Neural cell (in vitro differentiated cells): ENCODE measurements at regions not wholly inside any gene's neighbourhood (a gene's known extent, or its start where the extent isn't known, plus 50 kb on each side); places are given as distances from the start of the nearest gene placed in this dataset.

Source experiments
- CTCF ChIP-seq: fragments of 450-650 bp; IDR thresholded peaks from 2 replicates; pipeline ENCODE4 v1.5.1; 2014; ENCODE audit warnings: antibody characterized with exemption, mild to moderate bottlenecking, moderate library complexity; ENCODE audit not compliant: poor library complexity, severe bottlenecking
- POLR2AphosphoS5 ChIP-seq: IDR thresholded peaks from 2 replicates; pipeline ENCODE4 v1.6.1; 2012

GRCh38 chr14:44396226-44396625, 110.9 kb downstream of the FSCB start:
- TF ChIP-seq CTCF = no peak
- no peak for TF ChIP-seq POLR2AphosphoS5
